SU-DHL-6 (cell line): ENCODE measurements at regions not wholly inside any gene's neighbourhood (a gene's known extent, or its start where the extent isn't known, plus 50 kb on each side); places are given as distances from the start of the nearest gene placed in this dataset.

Source experiments
- H2AFZ ChIP-seq: fragments of 200-600 bp; sonication (generic); 2 replicates; pipeline ENCODE4 v1.6.1; 2014; ENCODE audit warnings: low read depth, mild to moderate bottlenecking, moderate library complexity, mixed read lengths, antibody characterized with exemption, low read length; ENCODE audit not compliant: severe bottlenecking
- H3F3A ChIP-seq: fragments of 200-600 bp; shearing (Covaris generic); 2 replicates; pipeline ENCODE4 v1.6.0; 2016; ENCODE audit warnings: antibody characterized with exemption, mild to moderate bottlenecking; ENCODE audit not compliant: insufficient read depth
- H3K27ac ChIP-seq: fragments of 200-600 bp; sonication (generic); 2 replicates; pipeline ENCODE4 v1.5.1; 2016; ENCODE audit warnings: low read depth, mild to moderate bottlenecking, low read length, moderate library complexity, mixed read lengths
- H3K27me3 ChIP-seq: fragments of 200-600 bp; sonication (generic), shearing (Covaris generic); 2 replicates; pipeline ENCODE4 v1.6.0; 2014; ENCODE audit warnings: mild to moderate bottlenecking, low read length
- H3K36me3 ChIP-seq: fragments of 200-600 bp; sonication (generic); 2 replicates; pipeline ENCODE4 v1.6.1; 2014; ENCODE audit warnings: mild to moderate bottlenecking, low read length, mixed read lengths
- H3K4me2 ChIP-seq: fragments of 300-600, 200-600 bp; shearing (Covaris generic), sonication (generic); 2 replicates; pipeline ENCODE4 v1.6.0; 2014; ENCODE audit warnings: low read length, low read depth, mild to moderate bottlenecking; ENCODE audit not compliant: poor library complexity, severe bottlenecking
- H3K4me3 ChIP-seq: fragments of 200-600 bp; sonication (generic); 2 replicates; pipeline ENCODE4 v1.5.1; 2014; ENCODE audit warnings: antibody characterized with exemption, low read length, mild to moderate bottlenecking, mixed read lengths; ENCODE audit not compliant: insufficient read depth, poor library complexity, severe bottlenecking
- H3K79me2 ChIP-seq: fragments of 200-600 bp; sonication (generic); 2 replicates; pipeline ENCODE4 v1.6.1; 2014; ENCODE audit warnings: mild to moderate bottlenecking, low read length, moderate library complexity; ENCODE audit not compliant: insufficient read depth
- H3K9ac ChIP-seq: fragments of 200-600 bp; sonication (generic); 2 replicates; pipeline ENCODE4 v1.7.0; 2014; ENCODE audit warnings: mild to moderate bottlenecking, low read length
- H3K9me2 ChIP-seq: fragments of 200-600 bp; sonication (generic); replicated peaks from 2 replicates; pipeline ENCODE4 v1.6.1; 2014; ENCODE audit warnings: low read length; ENCODE audit not compliant: insufficient read depth
- H3K9me3 ChIP-seq: fragments of 200-600 bp; sonication (generic); 2 replicates; pipeline ENCODE4 v1.6.1; 2014; ENCODE audit warnings: low read length, mixed read lengths; ENCODE audit not compliant: insufficient read depth
- H4K20me1 ChIP-seq: fragments of 200-600 bp; sonication (generic); 2 replicates; pipeline ENCODE4 v1.6.1; 2014; ENCODE audit warnings: low read depth, mild to moderate bottlenecking, antibody characterized with exemption, low read length, moderate library complexity, mixed read lengths
- EZH2phosphoT487 ChIP-seq: fragments of 200-600 bp; sonication (generic), shearing (Covaris generic); conservative IDR thresholded peaks from 2 replicates; pipeline ENCODE4 v1.6.1; 2018; ENCODE audit warnings: mild to moderate bottlenecking, antibody characterized with exemption, low read length, moderate library complexity, mixed read lengths
- TF ChIP-seq, protein P1 (sequence below): fragments of 200-600 bp; sonication (generic); IDR thresholded peaks from one replicate; pipeline ENCODE4 v1.5.1; 2017; ENCODE audit warnings: antibody characterized with exemption, mild to moderate bottlenecking, low read length, moderate library complexity; ENCODE audit not compliant: insufficient read depth, poor library complexity, severe bottlenecking

DNA sequence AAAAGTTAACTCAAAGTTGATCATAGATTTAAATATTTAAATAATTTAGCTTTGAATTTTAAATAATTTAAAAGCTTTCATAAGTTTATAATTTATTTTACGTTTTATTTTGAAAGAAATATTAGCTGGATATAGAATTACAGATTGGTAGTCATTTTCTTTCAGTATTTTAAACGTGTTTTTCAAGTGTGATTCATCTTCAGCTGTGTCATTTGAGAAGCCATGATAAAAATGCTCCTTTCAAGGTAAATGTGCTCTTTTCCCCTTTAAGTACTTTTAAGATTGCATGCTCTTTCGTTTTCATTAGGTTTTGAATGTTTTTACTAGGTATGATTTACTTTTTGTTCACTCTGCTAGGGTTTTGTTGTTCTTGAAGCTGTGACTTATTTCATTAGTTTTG lies 116.8 kb upstream of the FIGN start:
- H4K20me1 ChIP-seq = no peaks in the 10 kb centered on the region
- no peaks in the 10 kb centered on the region for H3K27me3 ChIP-seq
- no peaks in the 10 kb centered on the region for H3K9me3 ChIP-seq
- TF ChIP-seq, protein P1, sequence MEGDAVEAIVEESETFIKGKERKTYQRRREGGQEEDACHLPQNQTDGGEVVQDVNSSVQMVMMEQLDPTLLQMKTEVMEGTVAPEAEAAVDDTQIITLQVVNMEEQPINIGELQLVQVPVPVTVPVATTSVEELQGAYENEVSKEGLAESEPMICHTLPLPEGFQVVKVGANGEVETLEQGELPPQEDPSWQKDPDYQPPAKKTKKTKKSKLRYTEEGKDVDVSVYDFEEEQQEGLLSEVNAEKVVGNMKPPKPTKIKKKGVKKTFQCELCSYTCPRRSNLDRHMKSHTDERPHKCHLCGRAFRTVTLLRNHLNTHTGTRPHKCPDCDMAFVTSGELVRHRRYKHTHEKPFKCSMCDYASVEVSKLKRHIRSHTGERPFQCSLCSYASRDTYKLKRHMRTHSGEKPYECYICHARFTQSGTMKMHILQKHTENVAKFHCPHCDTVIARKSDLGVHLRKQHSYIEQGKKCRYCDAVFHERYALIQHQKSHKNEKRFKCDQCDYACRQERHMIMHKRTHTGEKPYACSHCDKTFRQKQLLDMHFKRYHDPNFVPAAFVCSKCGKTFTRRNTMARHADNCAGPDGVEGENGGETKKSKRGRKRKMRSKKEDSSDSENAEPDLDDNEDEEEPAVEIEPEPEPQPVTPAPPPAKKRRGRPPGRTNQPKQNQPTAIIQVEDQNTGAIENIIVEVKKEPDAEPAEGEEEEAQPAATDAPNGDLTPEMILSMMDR = no peak
- TF ChIP-seq EZH2phosphoT487 = no peak
- H3K79me2 ChIP-seq = no peaks in the 10 kb centered on the region
- no peaks in the 10 kb centered on the region for H3F3A ChIP-seq
- no peaks in the 10 kb centered on the region for H3K9me2 ChIP-seq
- H3K27ac ChIP-seq = no peak overlapping the region
- no peak overlapping the region for H3K4me2 ChIP-seq
- no peaks in the 10 kb centered on the region for H3K36me3 ChIP-seq
- no peak overlapping the region for H2AFZ ChIP-seq
- no peak overlapping the region for H3K9ac ChIP-seq
- no peak overlapping the region for H3K4me3 ChIP-seq

- Histone ChIP-seq H3K79me2 (no peaks in the 10 kb centered on the region), H3K9me2 (no peaks in the 10 kb centered on the region), H3K9me3 (no peaks in the 10 kb centered on the region), H4K20me1 (no peaks in the 10 kb centered on the region), H3K9ac (no peak overlapping the region), H3K4me2 (no peak overlapping the region), H2AFZ (no peak overlapping the region), H3K36me3 (no peaks in the 10 kb centered on the region), H3K27me3 (no peaks in the 10 kb centered on the region), H3F3A (no peaks in the 10 kb centered on the region), H3K4me3 (no peak overlapping the region), H3K27ac (no peak overlapping the region)
- TF ChIP-seq EZH2phosphoT487 = no peak
- TF ChIP-seq, protein P1 = no peak
Observed at GRCh38 chr2:163849756-163850435, 114.1 kb upstream of the FIGN start.

- Histone ChIP-seq H3K9me2 (no peaks in the 10 kb centered on the region; the same call in 1 of the 2 replicates), H3K9me3 (no peaks in the 10 kb centered on the region), H2AFZ (no peak overlapping the region), H3K79me2 (no peaks in the 10 kb centered on the region), H3K9ac (no peak overlapping the region), H3K4me3 (no peak overlapping the region), H3K27me3 (no peaks in the 10 kb centered on the region; the same call in 1 of the 2 replicates), H3K27ac (no peak overlapping the region), H3K36me3 (no peaks in the 10 kb centered on the region), H3F3A (no peaks in the 10 kb centered on the region), H3K4me2 (no peak overlapping the region), H4K20me1 (no peaks in the 10 kb centered on the region)
- no peak for TF ChIP-seq EZH2phosphoT487
Observed at GRCh38 chr2:163838890-163839289, 103.1 kb upstream of the FIGN start.

- no peaks in the 10 kb centered on the region for H3K79me2 ChIP-seq
- H3K9me3 ChIP-seq = no peaks in the 10 kb centered on the region
- H3F3A ChIP-seq = no peaks in the 10 kb centered on the region
- H2AFZ ChIP-seq = no peak overlapping the region
- TF ChIP-seq, protein P1 = no peak
- no peak for TF ChIP-seq EZH2phosphoT487
- H4K20me1 ChIP-seq = no peaks in the 10 kb centered on the region
- no peaks in the 10 kb centered on the region; the same call in 1 of the 2 replicates for H3K27me3 ChIP-seq
- H3K9ac ChIP-seq = no peak overlapping the region
- H3K27ac ChIP-seq = no peak overlapping the region
- H3K36me3 ChIP-seq = no peaks in the 10 kb centered on the region
- H3K4me2 ChIP-seq = no peak overlapping the region
- H3K9me2 ChIP-seq = no peaks in the 10 kb centered on the region; the same call in 1 of the 2 replicates
- H3K4me3 ChIP-seq = no peak overlapping the region
Observed at GRCh38 chr2:163836167-163836566, 100.4 kb upstream of the FIGN start.
